Nephron progenitor cell (in vitro differentiated cells): ENCODE measurements at regions not wholly inside any gene's neighbourhood (a gene's known extent, or its start where the extent isn't known, plus 50 kb on each side); places are given as distances from the start of the nearest gene placed in this dataset.
"Not testable (repeated sequence)": the region's sequence is repeated elsewhere in the genome, so short reads cannot be mapped to it uniquely, and the experiment has no call there.

Experiments used
- DNase-seq: peaks from one replicate; pipeline ENCODE4 v3.0.0; 2021
- H3K27ac Mint-ChIP-seq: 2 replicates; pipeline ENCODE4 v1.8.0; 2021; ENCODE audit warnings: mild to moderate bottlenecking, moderate library complexity, mixed read lengths
- H3K27me3 Mint-ChIP-seq: 2 replicates; pipeline ENCODE4 v1.8.0; 2021; ENCODE audit warnings: mild to moderate bottlenecking, low read depth, mixed read lengths; ENCODE audit not compliant: poor library complexity
- H3K36me3 Mint-ChIP-seq: 2 replicates; pipeline ENCODE4 v1.8.0; 2021; ENCODE audit warnings: low read depth, mixed read lengths
- H3K4me1 Mint-ChIP-seq: 2 replicates; pipeline ENCODE4 v1.8.0; 2021; ENCODE audit warnings: mixed read lengths
- H3K4me3 Mint-ChIP-seq: 2 replicates; pipeline ENCODE4 v1.8.0; 2021; ENCODE audit warnings: mild to moderate bottlenecking, moderate library complexity, mixed read lengths
- H3K9me3 Mint-ChIP-seq: 2 replicates; pipeline ENCODE4 v1.8.0; 2021; ENCODE audit warnings: mild to moderate bottlenecking, moderate library complexity, mixed read lengths
- CTCF ChIP-seq: fragments of 200-600 bp; sonication (generic); IDR thresholded peaks from 2 replicates; pipeline ENCODE4 v1.5.0; 2021; ENCODE audit warnings: antibody characterized with exemption

- TF ChIP-seq CTCF, result no peak
- peaks cover 11% of the 10 kb centered on the region for H3K36me3 Mint-ChIP-seq
- H3K27ac Mint-ChIP-seq, result no peak overlapping the region
- peaks cover 2% of the 10 kb centered on the region for H3K27me3 Mint-ChIP-seq
- peaks cover 41% of the 10 kb centered on the region for H3K9me3 Mint-ChIP-seq
- H3K4me1 Mint-ChIP-seq, result no peaks in the 10 kb centered on the region
- H3K4me3 Mint-ChIP-seq, result no peak overlapping the region
- no peak for DNase-seq
Measured at GRCh38 chr1:4253935-4254334, 353.9 kb upstream of the C1orf174 start.

GRCh38 chr1:4256351-4256750 is 356.3 kb upstream of the C1orf174 start:
- Mint-ChIP-seq H3K27ac (no peak overlapping the region), H3K4me1 (no peaks in the 10 kb centered on the region), H3K4me3 (no peak overlapping the region), H3K27me3 (peaks cover 3% of the 10 kb centered on the region), H3K9me3 (peaks cover 49% of the 10 kb centered on the region), H3K36me3 (peaks cover 11% of the 10 kb centered on the region)
- TF ChIP-seq CTCF, result no peak
- no peak for DNase-seq

- H3K36me3 Mint-ChIP-seq, result peaks cover 11% of the 10 kb centered on the region
- DNase-seq, H3K4me1 Mint-ChIP-seq, H3K27me3 Mint-ChIP-seq, H3K4me3 Mint-ChIP-seq, H3K27ac Mint-ChIP-seq: not testable (repeated sequence)
- H3K9me3 Mint-ChIP-seq, result peaks cover 58% of the 10 kb centered on the region
Measured at GRCh38 chr1:4258146-4258777, 358.2 kb upstream of the C1orf174 start.

- peaks cover 6% of the 10 kb centered on the region for H3K27me3 Mint-ChIP-seq
- no peak overlapping the region for H3K27ac Mint-ChIP-seq
- DNase-seq, result no peak
- peaks cover 11% of the 10 kb centered on the region for H3K36me3 Mint-ChIP-seq
- no peak for TF ChIP-seq CTCF
- H3K4me3 Mint-ChIP-seq, result no peak overlapping the region
- no peaks in the 10 kb centered on the region for H3K4me1 Mint-ChIP-seq
- peaks cover 58% of the 10 kb centered on the region for H3K9me3 Mint-ChIP-seq
Measured at GRCh38 chr1:4261327-4261726, 361.3 kb upstream of the C1orf174 start.

- Mint-ChIP-seq H3K36me3 (peaks cover 3% of the 10 kb centered on the region), H3K9me3 (peaks cover 45% of the 10 kb centered on the region), H3K4me3 (no peak overlapping the region), H3K4me1 (peaks cover 5% of the 10 kb centered on the region), H3K27me3 (peaks cover 4% of the 10 kb centered on the region), H3K27ac (no peak overlapping the region)
- TF ChIP-seq CTCF, result no peak
- DNase-seq, result no peak
Measured at GRCh38 chr1:4262665-4263064, 362.6 kb upstream of the C1orf174 start.

GRCh38 chr1:4263699-4264098 is 363.6 kb upstream of the C1orf174 start:
- Mint-ChIP-seq H3K4me1 (peaks cover 15% of the 10 kb centered on the region), H3K27me3 (peaks cover 4% of the 10 kb centered on the region), H3K4me3 (no peak overlapping the region), H3K9me3 (peaks cover 36% of the 10 kb centered on the region), H3K36me3 (no peaks in the 10 kb centered on the region), H3K27ac (no peak overlapping the region)
- no peak for DNase-seq
- no peak for TF ChIP-seq CTCF
